WTC11 (cell line): ENCODE measurements at regions not wholly inside any gene's neighbourhood (a gene's known extent, or its start where the extent isn't known, plus 50 kb on each side); places are given as distances from the start of the nearest gene placed in this dataset.

Source experiments
- CTCF ChIP-seq: fragments of 200-600 bp; IDR thresholded peaks from 2 replicates; pipeline ENCODE4 v1.8.0; 2022; ENCODE audit warnings: antibody characterized with exemption
- MAX ChIP-seq: sonication (generic); formaldehyde crosslinking; IDR thresholded peaks from 2 replicates; pipeline ENCODE4 v1.8.0; 2022; ENCODE audit warnings: mild to moderate bottlenecking, missing genetic modification reagents
- PREB ChIP-seq: sonication (generic); formaldehyde crosslinking; IDR thresholded peaks from 2 replicates; pipeline ENCODE4 v1.8.1; 2022; ENCODE audit warnings: mild to moderate bottlenecking, missing genetic modification reagents, moderate library complexity, borderline replicate concordance
- SMAD3 ChIP-seq: sonication (generic); formaldehyde crosslinking; IDR thresholded peaks from 2 replicates; pipeline ENCODE4 v1.8.0; 2022; ENCODE audit warnings: missing genetic modification reagents, mild to moderate bottlenecking, borderline replicate concordance
- USF1 ChIP-seq: sonication (generic); formaldehyde crosslinking; IDR thresholded peaks from 2 replicates; pipeline ENCODE4 v1.8.0; 2022; ENCODE audit warnings: mild to moderate bottlenecking, missing genetic modification reagents

- no peak for TF ChIP-seq USF1 (CRISPR knock-in tag)
- TF ChIP-seq CTCF: no peak
- no peak for TF ChIP-seq MAX (CRISPR knock-in tag)
- TF ChIP-seq PREB (CRISPR knock-in tag): no peak
- no peak for TF ChIP-seq SMAD3 (CRISPR knock-in tag)
These were observed 408.7 kb upstream of the TMPRSS15 start for GRCh38 chr21:18812308-18812707.
